Karpas-422 (cell line): ENCODE measurements at regions not wholly inside any gene's neighbourhood (a gene's known extent, or its start where the extent isn't known, plus 50 kb on each side); places are given as distances from the start of the nearest gene placed in this dataset.
A peak's percentile ranks its signal among the peaks of the same experiment; 100 is the strongest.

Source experiments
- DNase-seq: peaks from one replicate; pipeline ENCODE4 v3.0.0-alpha.2; 2015
- H2AFZ ChIP-seq: fragments of 200-600 bp; sonication (generic); 2 replicates; pipeline ENCODE4 v1.6.1; 2014; ENCODE audit warnings: antibody characterized with exemption, low read length, mixed read lengths
- H3K27ac ChIP-seq: fragments of 200-600 bp; sonication (generic); 2 replicates; pipeline ENCODE4 v1.5.1; 2014; ENCODE audit warnings: mild to moderate bottlenecking, low read length, moderate library complexity
- H3K27me3 ChIP-seq: fragments of 200-600 bp; sonication (generic); 2 replicates; pipeline ENCODE4 v1.6.1; 2014; ENCODE audit warnings: low read length, mixed read lengths
- H3K36me3 ChIP-seq: fragments of 200-600 bp; sonication (generic); 2 replicates; pipeline ENCODE4 v1.6.1; 2014; ENCODE audit warnings: low read length, mixed read lengths; ENCODE audit not compliant: insufficient read depth
- H3K4me1 ChIP-seq: fragments of 200-600 bp; sonication (generic); 2 replicates; pipeline ENCODE4 v1.6.1; 2014; ENCODE audit warnings: mild to moderate bottlenecking, low read length, mixed read lengths
- H3K4me2 ChIP-seq: fragments of 200-600 bp; sonication (generic); 2 replicates; pipeline ENCODE4 v1.6.1; 2014; ENCODE audit warnings: low read length, low read depth, mild to moderate bottlenecking; ENCODE audit not compliant: poor library complexity, severe bottlenecking
- H3K4me3 ChIP-seq: fragments of 200-600 bp; sonication (generic); 2 replicates; pipeline ENCODE4 v1.5.1; 2014; ENCODE audit warnings: mild to moderate bottlenecking, antibody characterized with exemption, low read length, mixed read lengths
- H3K79me2 ChIP-seq: fragments of 200-600 bp; sonication (generic); 2 replicates; pipeline ENCODE4 v1.6.1; 2014; ENCODE audit warnings: mild to moderate bottlenecking, low read length, mixed read lengths
- H3K9ac ChIP-seq: fragments of 200-600 bp; sonication (generic); 2 replicates; pipeline ENCODE4 v1.6.0; 2014; ENCODE audit warnings: low read length
- H3K9me2 ChIP-seq: fragments of 200-600 bp; sonication (generic), shearing (Covaris generic); replicated peaks from 2 replicates; pipeline ENCODE4 v1.6.0; 2014; ENCODE audit warnings: mild to moderate bottlenecking, low read length, moderate library complexity; ENCODE audit not compliant: insufficient read depth
- H3K9me3 ChIP-seq: fragments of 300-700, 200-600 bp; sonication (generic); 2 replicates; pipeline ENCODE4 v1.6.1; 2014; ENCODE audit warnings: low read length, mixed read lengths
- H4K20me1 ChIP-seq: fragments of 200-600 bp; sonication (generic); 2 replicates; pipeline ENCODE4 v1.6.1; 2014; ENCODE audit warnings: mild to moderate bottlenecking, antibody characterized with exemption, low read length, low read depth; ENCODE audit not compliant: insufficient read depth

DNA sequence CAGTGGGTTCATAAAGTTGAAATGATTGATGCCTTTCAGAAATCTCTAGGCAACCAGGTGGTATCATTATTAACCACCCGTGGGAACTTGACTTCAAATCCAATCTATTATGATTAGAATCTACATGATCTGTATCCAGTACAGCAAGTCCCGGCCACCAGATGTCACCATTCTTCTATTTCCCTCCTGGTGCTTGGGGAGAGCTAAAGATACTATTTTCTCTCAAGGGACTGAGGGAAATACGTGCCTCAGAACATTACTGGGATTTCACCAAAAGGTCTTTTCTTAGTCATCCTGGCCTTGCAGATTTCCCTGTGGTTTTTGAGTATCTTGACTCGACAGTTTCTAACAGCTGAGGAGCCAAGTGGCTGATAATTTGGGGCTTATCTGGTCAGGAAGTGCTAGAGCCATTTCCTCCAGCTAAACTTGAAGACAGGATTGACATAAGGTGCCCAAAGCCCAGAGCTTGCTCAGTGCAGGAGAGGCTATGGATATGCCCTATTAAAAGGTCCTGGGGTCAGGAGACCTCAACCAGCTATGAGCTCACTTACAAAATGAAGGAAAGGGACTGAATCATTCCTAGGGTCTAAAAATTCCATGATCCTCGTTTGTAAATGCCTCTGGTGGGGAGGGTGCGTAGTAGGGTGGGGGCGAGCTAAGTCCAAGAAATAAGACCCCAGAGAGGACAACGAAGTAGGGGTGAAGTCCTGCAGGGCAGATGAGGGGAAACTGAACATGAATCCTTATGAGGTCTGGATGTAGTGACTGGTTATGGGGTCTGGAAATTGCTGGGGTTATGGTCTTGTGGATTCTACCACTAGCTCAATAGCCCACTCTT lies 135.4 kb upstream of the MGAT5 start:
- Histone ChIP-seq H3K27ac (no peak overlapping the region), H3K27me3 (no peaks in the 10 kb centered on the region), H3K4me3 (peak overlapping the region; percentile 43; the same call in 1 of the 2 replicates), H3K9me3 (no peaks in the 10 kb centered on the region), H3K4me1 (peaks cover 34% of the 10 kb centered on the region), H4K20me1 (peaks cover 22% of the 10 kb centered on the region; the same call in 1 of the 2 replicates), H2AFZ (no peak overlapping the region), H3K79me2 (no peaks in the 10 kb centered on the region), H3K36me3 (no peaks in the 10 kb centered on the region), H3K9me2 (no peaks in the 10 kb centered on the region), H3K4me2 (peak overlapping the region; percentile 92), H3K9ac (no peak overlapping the region; the same call in 1 of the 2 replicates)
- DNase-seq = peak; percentile 90

DNA sequence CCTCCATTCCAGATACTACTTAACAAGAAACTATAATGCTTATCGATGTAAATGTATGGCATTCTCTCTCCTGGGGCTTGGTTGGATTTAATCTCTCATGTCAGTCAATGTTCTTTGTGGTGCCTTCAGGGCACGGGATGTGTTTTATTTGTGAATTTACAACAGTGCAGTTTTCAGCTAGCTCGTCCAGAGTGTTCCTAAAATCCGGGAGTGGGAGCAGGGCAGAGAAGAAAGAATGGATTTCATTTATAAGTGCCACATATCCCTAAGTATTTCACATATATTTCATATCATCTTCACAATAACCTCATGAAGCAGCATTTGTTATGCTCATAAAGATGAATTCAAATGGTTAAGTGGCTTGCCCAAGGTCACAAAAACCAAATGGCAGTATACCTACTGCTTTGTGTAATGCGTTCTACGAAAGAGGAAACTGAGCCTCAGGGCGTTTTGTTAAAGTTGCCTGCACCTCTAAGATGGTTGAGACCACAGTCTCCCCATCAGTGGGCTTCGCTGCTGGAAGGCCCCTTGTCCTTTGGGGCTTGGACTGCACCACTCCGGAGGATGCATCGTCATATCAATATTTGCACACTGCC lies 134.7 kb upstream of the MGAT5 start:
- Histone ChIP-seq H3K79me2 (no peaks in the 10 kb centered on the region), H3K27me3 (no peaks in the 10 kb centered on the region), H3K4me1 (peaks cover 41% of the 10 kb centered on the region), H3K9me3 (no peaks in the 10 kb centered on the region), H3K4me3 (peak overlapping the region; percentile 91), H3K27ac (no peak overlapping the region), H4K20me1 (peaks cover 28% of the 10 kb centered on the region), H3K36me3 (no peaks in the 10 kb centered on the region), H3K4me2 (peak overlapping the region; percentile 92), H3K9me2 (no peaks in the 10 kb centered on the region), H3K9ac (peak overlapping the region; percentile 82), H2AFZ (peak overlapping the region; percentile 96; the same call in 1 of the 2 replicates)
- DNase-seq = peak; percentile 74

DNA sequence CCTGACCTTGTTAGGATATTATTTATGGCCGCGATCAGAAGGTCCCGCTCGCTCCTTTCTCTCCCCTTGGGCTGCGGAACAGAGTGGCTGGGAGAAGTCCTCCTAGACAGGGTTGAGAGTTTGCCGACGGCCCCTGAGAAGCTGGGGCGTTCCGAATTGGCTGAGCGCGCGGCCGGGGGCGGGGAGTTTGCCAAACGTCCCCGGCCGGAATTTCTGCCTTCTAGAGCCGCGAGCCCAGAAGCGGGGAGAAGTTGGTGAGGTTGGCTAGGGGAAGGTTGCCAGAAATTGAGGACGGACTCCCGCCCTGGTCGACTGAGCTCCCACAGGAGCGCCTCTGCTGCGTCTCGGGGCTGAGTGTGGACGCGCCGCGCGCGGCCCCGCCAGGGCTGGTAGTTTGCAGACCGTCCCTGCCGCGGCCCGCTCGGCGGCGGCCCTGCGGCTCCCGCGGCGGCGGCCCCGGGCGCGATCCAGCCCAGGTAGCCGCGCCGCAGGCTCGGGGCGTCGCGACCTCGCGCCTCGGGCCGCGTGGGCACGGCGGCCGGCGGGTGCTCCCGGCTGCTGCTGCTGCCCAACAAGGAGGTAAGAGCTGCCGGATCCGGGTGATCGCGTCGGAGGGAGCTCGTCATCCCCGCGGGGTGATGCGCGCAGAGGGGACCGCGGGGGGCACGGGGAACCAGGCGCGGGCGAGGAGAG lies 134.0 kb upstream of the MGAT5 start:
- Histone ChIP-seq H3K9me3 (no peaks in the 10 kb centered on the region), H3K79me2 (no peaks in the 10 kb centered on the region), H3K4me1 (peaks cover 46% of the 10 kb centered on the region), H3K27me3 (no peaks in the 10 kb centered on the region), H3K9ac (peak overlapping the region; percentile 82), H3K4me2 (peak overlapping the region; percentile 92), H4K20me1 (peaks cover 35% of the 10 kb centered on the region), H3K36me3 (no peaks in the 10 kb centered on the region), H3K9me2 (no peaks in the 10 kb centered on the region), H2AFZ (peak overlapping the region; percentile 96; the same call in 1 of the 2 replicates), H3K27ac (no peak overlapping the region), H3K4me3 (peak overlapping the region; percentile 91)
- peak; percentile 95 for DNase-seq

DNA sequence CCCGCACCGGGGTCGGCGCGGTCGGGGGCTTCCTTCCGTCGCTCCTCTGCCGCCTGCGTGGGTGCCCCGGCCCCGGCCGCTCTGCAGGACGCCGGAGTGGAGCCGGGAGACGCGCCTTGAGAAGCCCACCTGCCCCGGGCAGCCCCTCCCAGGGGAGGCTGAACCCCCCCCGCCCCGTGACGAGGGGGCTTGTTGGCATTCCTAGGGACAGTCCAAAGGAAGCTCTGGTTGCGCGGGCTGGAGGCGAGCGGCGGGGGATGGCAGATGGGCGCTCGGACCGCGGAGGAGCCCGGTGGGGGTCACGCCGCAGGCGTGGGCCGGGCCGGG lies 133.5 kb upstream of the MGAT5 start:
- peak; percentile 53 for DNase-seq
- Histone ChIP-seq H2AFZ (peak overlapping the region; percentile 84; the same call in 1 of the 2 replicates), H3K4me3 (peak overlapping the region; percentile 91), H3K79me2 (no peaks in the 10 kb centered on the region), H3K9me3 (no peaks in the 10 kb centered on the region), H3K27me3 (no peaks in the 10 kb centered on the region), H4K20me1 (peaks cover 40% of the 10 kb centered on the region), H3K27ac (no peak overlapping the region), H3K9me2 (no peaks in the 10 kb centered on the region), H3K36me3 (no peaks in the 10 kb centered on the region), H3K9ac (peak overlapping the region; percentile 82), H3K4me2 (peak overlapping the region; percentile 92), H3K4me1 (peaks cover 46% of the 10 kb centered on the region)

DNA sequence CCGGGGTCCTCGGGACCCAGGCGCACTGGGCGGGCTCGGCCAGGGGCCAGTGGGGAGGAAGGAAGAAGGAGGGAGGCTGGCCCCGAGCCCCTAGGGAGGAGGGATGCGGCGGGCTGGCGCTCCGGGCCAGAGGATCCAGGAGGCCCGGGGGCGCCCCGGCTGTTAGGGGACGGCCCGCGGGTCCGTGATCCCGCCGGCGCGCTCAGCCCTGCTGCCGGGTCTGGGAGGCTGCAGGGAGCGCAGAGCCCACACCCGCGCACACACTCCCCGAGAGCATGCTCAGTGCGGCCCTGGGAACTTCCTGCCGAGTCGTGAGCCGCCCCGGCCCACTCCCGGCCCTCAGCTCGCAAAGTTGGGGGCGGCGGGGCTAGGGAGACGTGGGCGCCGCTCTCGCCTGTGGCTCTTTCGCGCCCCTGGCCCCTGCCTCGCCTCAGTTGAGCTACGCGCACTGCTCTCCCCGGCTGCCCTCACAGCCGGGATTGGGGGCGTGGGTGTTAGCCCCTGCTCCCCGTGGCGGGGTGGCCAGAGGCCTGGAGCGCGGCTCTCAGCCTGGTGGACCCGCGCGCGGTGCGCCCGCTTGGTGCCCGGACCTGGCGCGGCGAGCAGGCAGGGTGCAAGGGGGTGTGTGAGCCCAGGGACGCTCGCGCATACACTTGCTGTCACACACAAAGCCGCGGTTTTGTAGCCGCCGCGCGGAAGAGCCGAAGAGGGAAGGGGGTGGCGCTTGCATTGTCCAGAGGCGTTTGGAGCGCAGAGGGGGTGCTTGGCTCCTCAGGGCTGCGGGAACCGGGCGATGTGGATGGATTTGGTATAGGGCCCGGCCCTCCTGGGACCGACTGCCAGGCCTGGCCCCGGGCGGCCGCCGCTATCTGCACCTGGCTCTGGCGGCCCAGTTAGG lies 132.9 kb upstream of the MGAT5 start:
- Histone ChIP-seq H3K9me3 (no peaks in the 10 kb centered on the region), H4K20me1 (peaks cover 46% of the 10 kb centered on the region), H3K27me3 (no peaks in the 10 kb centered on the region), H3K9ac (peak overlapping the region; percentile 82), H3K36me3 (no peaks in the 10 kb centered on the region), H3K27ac (no peak overlapping the region), H3K9me2 (no peaks in the 10 kb centered on the region), H3K4me3 (peak overlapping the region; percentile 91), H3K4me1 (peaks cover 46% of the 10 kb centered on the region), H3K4me2 (peak overlapping the region; percentile 92), H2AFZ (peak overlapping the region; percentile 84; the same call in 1 of the 2 replicates), H3K79me2 (no peaks in the 10 kb centered on the region)
- peak; percentile 82 for DNase-seq

DNA sequence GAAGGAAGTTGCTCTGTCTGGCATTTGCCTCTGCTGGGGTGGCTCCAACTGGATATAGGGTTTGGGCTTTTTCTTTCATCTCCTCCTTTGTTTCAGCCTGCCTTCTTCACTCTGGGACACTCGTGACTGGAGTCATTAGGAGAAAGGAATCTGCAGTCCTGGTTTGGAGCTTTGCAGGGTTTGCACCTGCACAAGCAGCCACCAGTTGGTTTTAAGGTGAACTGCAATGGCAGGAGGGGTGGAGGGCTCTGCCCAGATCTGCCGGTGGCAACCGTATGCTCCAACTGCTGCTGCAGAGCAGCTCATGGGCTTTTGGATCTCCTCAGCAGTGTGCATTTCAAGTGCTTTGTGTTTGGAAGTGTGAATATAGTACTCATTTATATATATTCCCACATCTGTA lies 131.3 kb upstream of the MGAT5 start:
- Histone ChIP-seq H3K27ac (no peak overlapping the region), H3K9me3 (no peaks in the 10 kb centered on the region), H3K4me1 (peaks cover 46% of the 10 kb centered on the region), H3K9ac (no peak overlapping the region), H3K27me3 (no peaks in the 10 kb centered on the region), H3K9me2 (no peaks in the 10 kb centered on the region), H3K4me2 (no peak overlapping the region), H3K36me3 (no peaks in the 10 kb centered on the region), H3K4me3 (no peak overlapping the region), H2AFZ (no peak overlapping the region), H4K20me1 (peaks cover 60% of the 10 kb centered on the region), H3K79me2 (no peaks in the 10 kb centered on the region)
- DNase-seq = no peak

DNA sequence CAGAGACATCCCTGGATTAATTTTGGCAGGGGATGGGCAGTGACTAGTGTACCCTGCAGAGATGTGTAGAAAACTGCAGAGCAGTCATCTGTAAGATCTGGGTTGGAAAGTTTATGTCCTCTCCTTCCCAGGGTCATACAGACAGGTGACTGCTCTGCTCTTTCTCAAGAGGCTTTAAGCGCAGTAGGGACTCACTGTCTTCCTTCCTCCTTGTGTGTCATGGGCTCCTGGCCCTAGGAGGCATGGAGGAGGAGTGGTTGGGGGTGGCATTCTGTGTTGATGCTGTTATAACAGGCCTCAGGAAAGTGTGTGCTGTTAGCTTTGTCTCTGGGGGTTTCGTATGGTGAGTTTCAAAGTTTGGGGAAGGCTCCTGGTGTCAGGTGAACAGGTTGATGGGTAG lies 130.5 kb upstream of the MGAT5 start:
- no peaks in the 10 kb centered on the region for H3K9me3 ChIP-seq
- H4K20me1 ChIP-seq = peaks cover 66% of the 10 kb centered on the region
- H3K79me2 ChIP-seq = no peaks in the 10 kb centered on the region
- H3K4me1 ChIP-seq = peaks cover 45% of the 10 kb centered on the region
- no peak overlapping the region for H2AFZ ChIP-seq
- H3K4me2 ChIP-seq = no peak overlapping the region
- no peak overlapping the region for H3K9ac ChIP-seq
- H3K27me3 ChIP-seq = no peaks in the 10 kb centered on the region
- DNase-seq = no peak
- no peak overlapping the region for H3K27ac ChIP-seq
- no peak overlapping the region for H3K4me3 ChIP-seq
- H3K36me3 ChIP-seq = no peaks in the 10 kb centered on the region
- no peaks in the 10 kb centered on the region for H3K9me2 ChIP-seq
